Ovary (tissue), 7 donors: ENCODE measurements at regions not wholly inside any gene's neighbourhood (a gene's known extent, or its start where the extent isn't known, plus 50 kb on each side); places are given as distances from the start of the nearest gene placed in this dataset.

ENCODE experiments used
- DNase-seq, 5 donors: peaks; one replicate each; pipeline ENCODE4 v3.0.0-alpha.2; 2019 to 2020
- H3K27ac ChIP-seq, 2 donors: fragments of 200-600 bp; one replicate each; pipeline versions ENCODE4 v1.5.1 to v1.8.0; 2019 to 2022
- H3K27me3 ChIP-seq: fragments of 200-600 bp; one replicate; pipeline ENCODE4 v1.8.0; 2022
- H3K36me3 ChIP-seq: fragments of 200-600 bp; sonication (generic); one replicate; pipeline ENCODE4 v1.5.1; 2019
- H3K4me1 ChIP-seq: one replicate; pipeline ENCODE4 v1.8.1; 2013; ENCODE audit warnings: mild to moderate bottlenecking, moderate library complexity; ENCODE audit not compliant: insufficient read depth
- H3K4me3 ChIP-seq: fragments of 200-600 bp; sonication (generic); one replicate; pipeline ENCODE4 v1.5.1; 2017
- H3K9me3 ChIP-seq, 2 donors: fragments of 200-600 bp in 1 of 2; sonication (generic) in 1 of 2; one replicate each; pipeline versions ENCODE4 v1.5.1 to v1.8.1; 2013 to 2019; ENCODE audit warnings: mild to moderate bottlenecking in 1 of 2, moderate library complexity in 1 of 2
- CTCF ChIP-seq, 3 donors: fragments of 450-650 bp in 2 of 3; fragments of 200-600 bp in 1 of 3; IDR thresholded peaks; one replicate each; pipeline versions ENCODE4 v1.5.1 to v1.8.0; 2016 to 2022; ENCODE audit warnings: antibody characterized with exemption in 3 of 3, mild to moderate bottlenecking in 1 of 3
- EP300 ChIP-seq: sonication (generic); formaldehyde crosslinking; IDR thresholded peaks from one replicate; pipeline ENCODE4 v1.6.1; 2017; ENCODE audit warnings: antibody characterized with exemption
- POLR2A ChIP-seq: fragments of 450-650 bp; IDR thresholded peaks from one replicate; pipeline ENCODE4 v1.6.1; 2017; ENCODE audit warnings: antibody characterized with exemption, mild to moderate bottlenecking, moderate library complexity
- WGBS, 3 donors: extraction: QIAGEN DNeasy Blood & Tissue Kit in 1 of 3; methylation state at CpG; one replicate each; pipeline versions ENCODE4 v1.1.5 to v1.1.7; 2013 to 2017; 5-methylcytosine and 5-hydroxymethylcytosine counted together
- intact Hi-C, 4 donors: fragments of 100-400 bp; cut with DNase I; formaldehyde crosslinking; loops; one replicate each; pipeline versions ENCODE4 v1.11.0 to v1.15.1; 2022 to 2023
- donor health status: DM: no; HTN: no; CAD: no; lungs with moderate emphysema.
- donor health status: DM: no; HTN: no; CAD: no.
- donor health status: Bipolar disorder and iron deficiency.
- donor health status: DM: no; HTN: no; CAD: no.
- donor health status: DM: yes; HTN: yes; CAD: no.

- no peaks in the 10 kb centered on the region for H3K9me3 ChIP-seq
- no peaks in the 10 kb centered on the region for H3K36me3 ChIP-seq
- no peak overlapping the region for H3K27ac ChIP-seq
- no peak overlapping the region for H3K4me3 ChIP-seq
- DNase-seq: no peak
- WGBS, 3 donors: 32 to 35% (median 33%) methylated on average over 5 of the region's 5 CpGs
- TF ChIP-seq CTCF (IDR thresholded peaks at IDR 0.05) (no peak), EP300 (no peak), POLR2A (no peak)
- H3K27me3 ChIP-seq: no peaks in the 10 kb centered on the region
- intact Hi-C loops: no loop called here
- H3K4me1 ChIP-seq: no peaks in the 10 kb centered on the region
These were observed 192.8 kb upstream of the CRBN start for GRCh38 chr3:3372210-3372777.

DNA sequence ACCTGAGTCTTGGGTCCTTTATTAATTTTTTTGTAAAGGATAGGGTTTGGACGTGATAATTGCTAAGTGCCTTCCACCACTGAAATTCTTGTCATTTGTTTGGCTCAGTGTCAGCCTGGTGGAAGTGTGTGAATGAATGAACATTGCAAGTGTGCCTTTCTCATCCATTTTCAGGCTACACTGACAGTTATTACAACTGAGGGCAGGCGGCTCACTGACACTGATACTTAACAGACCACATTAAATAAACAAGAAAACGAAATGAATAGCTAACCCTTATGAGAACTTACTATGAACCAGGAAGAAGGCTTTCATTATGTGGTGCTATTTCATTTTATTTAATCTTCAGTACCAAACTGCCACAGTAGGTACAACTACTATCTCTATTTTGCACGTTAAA is 188.8 kb upstream of the CRBN start:
- intact Hi-C loops: no loop called here
- H3K4me3 ChIP-seq: no peak overlapping the region
- TF ChIP-seq EP300 (no peak), POLR2A (no peak), CTCF (IDR thresholded peaks at IDR 0.05) (no peak)
- H3K36me3 ChIP-seq: no peaks in the 10 kb centered on the region
- H3K27me3 ChIP-seq: no peaks in the 10 kb centered on the region
- no peaks in the 10 kb centered on the region for H3K9me3 ChIP-seq
- DNase-seq: no peak
- 24 to 38% (median 27%) methylated on average over 4 of the region's 4 CpGs for WGBS, 3 donors
- no peak overlapping the region for H3K27ac ChIP-seq
- H3K4me1 ChIP-seq: no peaks in the 10 kb centered on the region

- no peak for DNase-seq
- Histone ChIP-seq H3K27ac (no peak overlapping the region), H3K27me3 (no peaks in the 10 kb centered on the region), H3K4me1 (no peaks in the 10 kb centered on the region), H3K36me3 (no peaks in the 10 kb centered on the region), H3K9me3 (no peaks in the 10 kb centered on the region), H3K4me3 (no peak overlapping the region)
- 86 to 89% (median 89%) methylated on average over 5 of the region's 5 CpGs for WGBS, 3 donors
- intact Hi-C loops: no loop called here
- TF ChIP-seq EP300: no peak
- TF ChIP-seq CTCF (IDR thresholded peaks at IDR 0.05): no peak
- TF ChIP-seq POLR2A: no peak
These were observed 186.9 kb upstream of the CRBN start for GRCh38 chr3:3366386-3366785.

DNA sequence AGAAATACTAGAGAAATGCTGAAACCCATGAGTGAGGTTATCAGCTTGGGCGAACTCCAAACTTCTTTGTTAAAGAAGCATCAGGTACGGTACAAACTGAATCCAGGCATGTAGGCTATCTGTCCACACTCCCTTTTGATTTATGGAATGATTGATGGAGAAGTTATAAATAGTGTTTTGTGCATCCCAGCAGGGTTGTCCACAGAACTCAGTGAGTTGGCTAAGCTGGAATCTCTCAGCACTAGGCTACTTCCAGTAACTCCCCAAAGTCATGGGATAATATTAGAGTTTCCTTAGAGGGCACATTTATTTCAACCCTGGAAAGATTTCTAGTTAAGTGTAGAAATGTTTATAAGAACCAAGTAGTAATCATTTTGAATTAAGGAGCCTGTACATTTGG is 186.2 kb upstream of the CRBN start:
- no peak for DNase-seq
- intact Hi-C loops: no loop called here
- WGBS, 3 donors: 39 to 70% (median 52%) methylated on average over 2 of the region's 2 CpGs

More for the DNA sequence above, 186.2 kb upstream of the CRBN start:
- no peaks in the 10 kb centered on the region for H3K9me3 ChIP-seq
- no peaks in the 10 kb centered on the region for H3K36me3 ChIP-seq
- H3K27ac ChIP-seq: no peak overlapping the region
- no peaks in the 10 kb centered on the region for H3K4me1 ChIP-seq
- no peak overlapping the region for H3K4me3 ChIP-seq
- H3K27me3 ChIP-seq: no peaks in the 10 kb centered on the region
- TF ChIP-seq EP300 (no peak), CTCF (IDR thresholded peaks at IDR 0.05) (no peak)
